ENCODE measurements at regions not wholly inside any gene's neighbourhood (a gene's known extent, or its start where the extent isn't known, plus 50 kb on each side); places are given as distances from the start of the nearest gene placed in this dataset.
"Not testable (repeated sequence)": the region's sequence is repeated elsewhere in the genome, so short reads cannot be mapped to it uniquely, and the experiment has no call there.

DNA sequence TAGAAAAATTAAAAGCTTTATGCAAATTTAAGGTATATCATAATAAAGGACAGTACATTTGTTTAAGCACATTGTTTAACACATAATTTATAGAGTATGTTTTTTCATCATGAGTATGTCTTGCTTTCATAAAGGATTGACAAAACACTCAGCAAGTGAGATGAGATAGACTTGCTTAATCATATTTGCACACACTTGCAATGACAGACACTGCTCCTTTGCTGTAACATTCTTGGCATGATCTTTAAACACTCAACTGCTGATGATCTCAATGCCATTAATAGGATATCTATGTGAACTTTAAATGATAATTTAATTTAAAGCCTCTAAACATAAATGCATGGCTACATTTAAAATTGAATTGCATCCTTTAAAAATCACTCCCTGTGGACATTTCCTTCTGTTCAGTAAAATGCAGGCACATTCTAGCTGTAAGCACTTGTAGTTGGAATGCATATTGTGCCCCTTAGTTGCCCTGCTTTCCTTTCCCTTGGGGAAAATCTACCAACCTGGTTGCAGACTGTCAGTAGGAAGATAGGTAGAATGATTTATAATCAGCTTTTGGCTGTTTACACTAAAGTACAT lies 979.0 kb downstream of the TMTC2 start:
- FAIRE-seq (no peak), DNase-seq (ENCODE audit: insufficient read length, low spot score) (no peak)

DNA sequence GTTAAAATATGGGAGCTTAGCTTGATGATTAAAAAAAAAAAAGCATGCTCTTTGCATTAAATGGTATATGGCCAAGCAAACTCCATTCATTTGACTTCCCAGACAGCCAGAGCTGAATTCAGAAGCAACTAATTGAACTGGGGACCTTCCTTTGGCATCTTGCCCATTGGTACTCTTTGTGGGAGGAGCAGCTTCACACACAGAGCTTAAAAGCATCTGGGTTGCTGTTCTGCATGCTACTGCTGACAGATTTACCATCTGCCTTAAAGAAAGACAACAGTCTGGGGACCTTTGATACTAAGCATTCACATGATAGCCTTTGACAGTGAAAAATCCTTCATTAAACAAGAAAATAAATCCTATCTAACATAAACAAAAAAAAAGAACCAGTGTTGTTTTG lies 977.9 kb downstream of the TMTC2 start:
- FAIRE-seq (no peak), DNase-seq (ENCODE audit: insufficient read length, low spot score) (no peak)

DNA sequence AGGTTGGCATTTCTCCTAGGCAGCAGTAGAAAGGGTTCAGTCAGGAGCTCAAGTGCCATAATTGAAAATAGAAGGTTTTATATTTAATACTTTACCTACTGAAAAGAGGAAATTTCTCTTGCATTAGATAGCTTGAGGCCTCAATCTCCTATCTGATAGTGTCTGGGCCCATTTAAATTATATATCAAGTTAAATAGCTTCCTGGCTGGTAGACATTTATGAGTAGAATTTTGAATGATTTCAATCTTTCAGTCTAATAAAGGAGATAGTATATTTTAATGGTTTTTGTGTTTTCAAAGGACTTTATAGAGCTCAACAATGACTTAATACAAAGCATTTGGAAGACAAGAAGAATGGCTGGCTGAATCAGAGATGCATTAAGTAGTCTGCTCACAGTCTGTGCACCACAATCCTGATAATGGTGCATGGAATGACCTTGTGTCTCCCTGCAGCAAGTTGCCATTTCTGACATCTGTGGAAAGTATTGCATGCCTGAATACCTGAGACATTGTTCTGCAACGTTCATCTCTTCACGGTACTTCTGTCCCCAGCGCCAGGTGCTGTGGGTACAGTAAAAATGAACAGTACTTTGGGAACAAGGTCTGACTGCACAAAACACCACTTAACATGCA lies 974.1 kb downstream of the TMTC2 start:
- DNase-seq (ENCODE audit: insufficient read length, low spot score) (no peak), FAIRE-seq (no peak)

DNA sequence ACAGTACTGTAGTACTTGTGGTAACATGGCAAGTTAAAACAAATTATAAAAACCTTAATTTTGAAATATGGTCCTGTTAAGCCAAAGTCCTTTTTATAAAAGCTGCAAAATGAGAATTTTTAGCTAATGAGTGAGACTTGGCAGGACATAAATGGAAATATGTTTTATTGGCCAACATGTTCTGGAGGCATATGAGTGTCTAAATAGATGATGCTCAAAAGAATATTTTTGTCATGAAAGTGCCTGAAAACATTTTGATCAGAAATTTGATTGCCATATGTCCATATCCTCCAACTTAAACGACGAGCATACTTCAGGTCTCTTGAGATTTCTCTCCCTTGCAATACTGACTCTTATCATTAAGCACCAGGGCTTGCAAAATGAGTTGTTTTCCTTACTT lies 972.6 kb downstream of the TMTC2 start:
- FAIRE-seq (no peak), DNase-seq (ENCODE audit: insufficient read length, low spot score) (no peak)

DNA sequence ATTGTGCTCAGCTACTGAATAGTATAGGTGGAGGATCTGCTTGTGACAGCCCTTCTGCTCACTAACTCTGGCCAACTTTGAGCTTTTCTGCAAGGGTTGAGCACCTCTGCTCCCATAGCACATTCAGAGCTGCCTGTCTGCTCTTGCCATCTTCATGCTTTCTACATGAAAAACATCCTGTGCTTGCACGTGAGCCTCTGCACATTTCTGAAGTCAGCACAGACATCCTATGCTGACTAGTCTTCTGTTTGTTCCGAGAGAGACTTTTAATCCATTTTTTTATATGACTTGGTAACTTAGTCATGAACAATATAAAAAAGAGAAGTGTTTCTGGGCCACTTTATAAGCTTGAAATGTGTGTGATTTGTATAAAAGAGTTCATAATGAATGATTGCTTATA lies 969.3 kb downstream of the TMTC2 start:
- DNase-seq (ENCODE audit: insufficient read length, low spot score) (no peak), FAIRE-seq (no peak)

DNA sequence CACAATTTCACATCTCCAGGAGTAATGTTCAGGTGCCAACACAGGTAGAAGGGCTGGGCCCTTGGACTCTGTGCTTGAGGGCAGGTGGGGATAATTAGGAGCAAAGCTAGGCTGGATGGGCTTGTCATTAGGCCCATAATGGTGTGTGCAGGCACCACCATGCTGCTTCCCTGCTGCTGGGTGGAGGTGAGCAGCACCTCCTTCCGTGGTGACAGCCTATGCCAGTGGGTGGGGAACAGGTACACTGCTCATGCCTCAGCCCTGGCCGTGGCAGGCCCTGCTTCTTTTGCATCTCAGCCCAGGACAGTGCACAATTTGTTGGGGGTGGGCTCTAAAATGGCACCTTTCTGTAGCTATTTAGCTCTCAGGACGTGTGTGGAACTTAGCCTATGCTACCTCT lies 955.5 kb downstream of the TMTC2 start:
- no peak for DNase-seq (ENCODE audit: insufficient read length, low spot score)
- FAIRE-seq: no peak

DNA sequence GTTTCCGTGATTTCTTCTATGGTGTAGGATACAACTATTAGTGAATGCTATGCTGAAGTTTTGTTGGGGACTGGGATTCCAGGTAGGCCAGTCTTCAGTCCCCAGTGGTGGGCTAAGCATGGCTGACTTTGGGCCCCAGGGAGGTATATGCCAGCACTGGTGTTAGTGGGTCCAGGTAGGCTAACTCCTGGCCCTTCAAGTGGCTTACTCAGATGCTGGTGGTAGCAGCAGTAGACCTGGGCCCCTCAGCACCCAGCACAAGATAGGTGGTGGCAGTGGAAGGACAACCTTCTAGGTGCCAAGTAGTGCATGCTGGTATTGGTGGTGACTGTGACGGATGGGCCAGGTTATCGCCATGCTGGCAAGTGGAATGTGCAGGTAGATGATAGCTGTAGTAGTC lies 955.1 kb downstream of the TMTC2 start:
- FAIRE-seq (no peak), DNase-seq (ENCODE audit: insufficient read length, low spot score) (no peak)

DNA sequence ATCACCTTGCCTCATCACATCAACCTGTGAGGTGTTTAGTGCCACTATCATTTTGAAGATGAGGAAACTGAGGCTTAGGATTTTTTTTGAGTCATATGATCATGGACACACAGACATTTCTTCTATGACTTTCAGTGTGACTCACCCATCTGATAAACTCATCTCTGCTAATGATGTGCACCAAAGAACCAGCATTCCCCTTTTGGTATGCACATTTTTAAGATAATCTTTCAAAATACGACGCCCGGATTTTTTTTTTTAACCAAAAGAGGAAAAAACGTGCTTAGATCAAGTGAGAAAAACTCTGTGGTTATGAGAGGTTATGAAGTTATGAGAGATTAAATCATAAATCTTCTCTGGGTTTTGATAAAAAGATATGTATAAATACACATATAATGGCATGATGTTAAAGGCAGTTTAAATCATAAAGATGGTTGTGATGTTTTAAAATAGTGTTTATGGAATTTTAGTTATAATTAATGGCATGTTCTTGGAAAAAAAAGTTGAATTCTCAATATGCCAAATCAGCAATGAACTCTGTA lies 948.1 kb downstream of the TMTC2 start:
- no peak for FAIRE-seq

DNA sequence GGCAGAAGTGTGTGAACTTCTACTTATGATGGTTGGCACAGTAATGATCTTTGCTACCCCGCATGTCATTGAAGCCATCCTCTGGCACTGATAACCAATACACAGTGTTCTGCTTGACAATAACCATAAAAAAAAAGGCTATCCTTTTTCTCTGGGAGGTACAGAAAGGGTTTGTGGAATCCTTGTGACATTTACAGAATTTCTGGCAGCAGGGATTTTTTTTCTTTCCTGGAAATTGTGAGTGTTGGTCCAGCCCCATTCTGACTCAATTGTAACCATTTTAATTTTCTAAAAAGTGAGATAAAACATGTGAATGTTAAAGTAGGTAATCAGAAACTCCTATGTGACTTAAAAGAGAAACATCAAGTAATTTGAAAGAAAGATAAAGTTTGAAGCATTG lies 943.8 kb downstream of the TMTC2 start:
- FAIRE-seq: no peak

More for the DNA sequence above, 948.1 kb downstream of the TMTC2 start:
- no peak for DNase-seq (ENCODE audit: insufficient read length, low spot score)

DNA sequence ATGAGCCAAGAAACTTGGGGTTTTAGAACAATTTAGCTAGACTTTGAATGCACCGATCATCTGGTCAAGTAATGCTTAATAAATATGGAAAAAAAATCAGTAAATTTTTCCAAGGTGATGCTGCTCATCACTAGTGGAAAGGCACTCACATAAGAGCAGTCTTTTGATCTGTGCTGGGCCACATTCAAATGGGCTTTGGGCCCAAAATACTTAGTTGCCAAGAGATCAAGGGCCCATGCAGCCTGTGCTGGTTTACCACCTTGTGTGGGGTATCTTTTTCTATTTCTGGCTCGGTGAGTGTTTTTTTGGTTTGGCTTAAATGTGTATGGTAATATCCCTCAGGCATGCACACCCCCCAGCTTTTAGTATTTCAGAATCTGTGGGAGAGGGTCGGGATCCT lies 943.2 kb downstream of the TMTC2 start:
- FAIRE-seq: no peak
- no peak for DNase-seq (ENCODE audit: insufficient read length, low spot score)

More for the DNA sequence above, 943.8 kb downstream of the TMTC2 start:
- DNase-seq (ENCODE audit: insufficient read length, low spot score): no peak

DNA sequence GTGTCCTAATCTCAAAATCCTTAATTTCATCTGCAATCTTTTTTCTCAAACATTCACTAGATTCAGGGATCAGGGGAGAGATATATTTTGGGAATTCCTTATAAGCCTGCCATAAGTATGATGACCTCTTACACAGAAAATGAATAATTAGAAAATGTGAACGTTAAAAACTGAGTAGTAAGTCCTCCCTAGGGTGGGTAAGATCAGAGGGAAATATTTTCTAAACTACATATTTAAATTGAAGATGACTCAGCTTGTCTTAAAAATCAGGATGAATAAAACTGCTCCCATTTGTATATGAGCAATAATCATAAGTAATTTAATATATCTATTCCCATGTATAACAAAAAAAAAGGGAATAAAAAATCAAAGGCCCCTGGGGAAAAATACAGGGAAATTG lies 935.5 kb downstream of the TMTC2 start:
- no peak for FAIRE-seq

DNA sequence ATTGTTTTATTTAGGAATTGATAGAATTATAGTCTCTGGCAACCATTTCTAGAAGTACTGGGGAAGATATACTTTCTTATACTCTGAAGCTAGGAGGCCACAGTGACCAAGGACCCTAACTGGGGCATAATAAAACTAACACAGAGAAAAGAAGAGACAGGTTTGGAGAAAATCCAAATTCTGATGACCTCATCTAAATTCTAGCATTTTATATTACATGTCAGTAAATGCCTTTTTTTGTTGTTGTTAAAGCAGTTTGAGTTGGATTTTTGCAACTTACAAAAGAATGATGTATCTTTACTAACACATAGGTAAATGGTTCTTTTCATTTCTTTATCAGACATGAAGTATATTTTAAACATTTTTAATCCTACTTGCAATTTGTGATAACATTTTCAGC lies 933.3 kb downstream of the TMTC2 start:
- DNase-seq (ENCODE audit: insufficient read length, low spot score): no peak
- no peak for FAIRE-seq

More for the DNA sequence above, 935.5 kb downstream of the TMTC2 start:
- no peak for DNase-seq (ENCODE audit: insufficient read length, low spot score)

DNA sequence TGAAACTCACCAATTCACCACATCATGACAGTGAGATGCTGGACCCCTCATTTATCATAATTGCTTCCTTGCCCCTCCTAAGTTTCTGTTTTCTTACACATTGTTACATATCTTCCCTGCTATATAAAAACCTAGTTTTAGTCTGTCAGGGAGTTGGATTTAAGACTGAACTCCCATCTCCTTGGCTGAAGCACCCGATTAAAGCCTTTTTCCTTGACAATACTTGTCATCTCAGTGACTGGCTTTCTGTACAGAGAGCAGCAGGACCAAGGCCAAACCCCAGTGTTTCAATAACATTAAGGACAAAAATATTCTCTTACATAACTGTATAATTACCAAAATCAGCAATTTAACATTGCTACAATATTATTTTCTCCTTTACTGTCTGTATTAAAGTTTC lies 928.4 kb downstream of the TMTC2 start:
- no peak for FAIRE-seq
- DNase-seq (ENCODE audit: insufficient read length, low spot score): no peak

DNA sequence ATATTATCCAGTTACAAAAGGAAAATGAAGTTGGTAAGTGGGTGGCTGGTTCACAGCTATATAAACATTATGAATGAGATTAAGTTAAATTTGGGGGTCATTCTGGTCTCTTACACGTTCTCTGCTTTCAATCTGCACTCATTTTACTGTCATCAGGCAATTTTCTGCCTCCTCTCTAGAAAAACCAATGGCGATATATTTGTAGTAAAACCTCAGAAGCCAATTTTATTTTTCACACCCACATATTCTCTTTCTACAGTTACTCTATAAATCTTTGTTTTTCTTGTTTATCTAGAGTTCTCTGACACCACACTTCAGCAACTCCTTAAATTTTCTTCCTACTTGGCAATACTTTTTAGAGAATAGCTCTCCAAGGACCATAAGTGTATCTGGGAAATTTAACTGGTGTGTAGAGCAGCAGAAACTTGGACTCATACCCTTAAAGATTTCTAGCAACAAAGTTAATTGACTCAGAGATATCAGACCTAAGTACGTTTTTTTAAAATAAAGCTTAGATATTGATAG lies 926.9 kb downstream of the TMTC2 start:
- no peak for FAIRE-seq
- no peak for DNase-seq (ENCODE audit: insufficient read length, low spot score)

DNA sequence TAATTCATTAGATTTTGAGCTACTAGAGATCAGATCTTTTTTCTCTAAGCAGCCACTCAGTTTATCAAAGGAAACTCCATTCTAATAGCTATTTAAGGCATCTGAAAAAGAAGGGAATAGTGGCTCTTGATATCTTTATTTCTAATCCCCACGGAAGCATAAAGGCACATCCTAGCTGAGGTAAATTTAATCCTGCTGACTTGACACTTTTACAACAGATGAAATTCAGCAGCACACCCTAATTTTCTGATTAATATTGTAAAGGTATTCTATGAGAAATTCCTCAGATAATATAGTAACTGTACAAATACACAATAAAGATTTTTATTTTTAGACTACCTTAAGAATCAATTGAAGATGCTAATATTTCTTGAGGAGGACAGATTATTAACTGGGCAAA lies 916.4 kb downstream of the TMTC2 start:
- no peak for DNase-seq (ENCODE audit: insufficient read length, low spot score)
- FAIRE-seq: no peak

DNA sequence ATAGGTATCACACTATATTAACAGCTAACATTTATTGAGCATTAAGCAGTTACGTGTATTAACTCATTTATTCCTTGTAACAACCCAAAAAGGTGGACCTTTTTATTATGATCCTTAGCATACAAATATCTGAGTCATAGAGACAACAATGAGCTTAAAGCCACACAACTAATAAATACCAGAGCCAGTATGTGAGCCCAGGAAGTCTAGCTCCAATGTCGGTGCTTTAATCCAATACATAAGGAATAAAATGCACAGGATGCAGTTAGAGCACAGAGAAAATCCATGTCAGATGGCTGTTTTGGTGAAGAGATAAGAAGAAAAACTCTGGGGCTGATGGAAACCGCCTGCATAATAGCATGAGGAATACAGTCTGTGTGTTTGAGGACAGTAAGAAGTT lies 888.6 kb downstream of the TMTC2 start:
- no peak for DNase-seq (ENCODE audit: insufficient read length, low spot score)
- FAIRE-seq: no peak

DNA sequence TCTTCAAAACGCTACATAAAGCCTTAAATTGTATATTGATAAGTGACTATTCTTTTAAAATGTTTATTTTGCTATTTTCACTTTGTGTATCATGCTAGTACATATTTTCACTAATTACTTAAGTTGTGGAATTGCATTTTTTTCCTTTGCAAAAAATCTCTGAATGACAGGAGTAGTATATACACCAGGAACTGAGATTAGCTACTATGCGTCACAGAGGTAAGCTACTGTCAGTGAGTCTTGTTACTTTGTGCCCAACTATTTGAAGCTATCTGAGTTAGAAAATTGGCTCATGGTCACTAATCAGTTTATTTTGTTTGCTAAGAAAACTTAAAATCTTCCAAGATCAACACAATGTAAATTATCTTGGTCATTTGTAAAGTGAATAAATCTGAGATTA lies 887.4 kb downstream of the TMTC2 start:
- no peak for FAIRE-seq
- no peak for DNase-seq (ENCODE audit: insufficient read length, low spot score)

DNA sequence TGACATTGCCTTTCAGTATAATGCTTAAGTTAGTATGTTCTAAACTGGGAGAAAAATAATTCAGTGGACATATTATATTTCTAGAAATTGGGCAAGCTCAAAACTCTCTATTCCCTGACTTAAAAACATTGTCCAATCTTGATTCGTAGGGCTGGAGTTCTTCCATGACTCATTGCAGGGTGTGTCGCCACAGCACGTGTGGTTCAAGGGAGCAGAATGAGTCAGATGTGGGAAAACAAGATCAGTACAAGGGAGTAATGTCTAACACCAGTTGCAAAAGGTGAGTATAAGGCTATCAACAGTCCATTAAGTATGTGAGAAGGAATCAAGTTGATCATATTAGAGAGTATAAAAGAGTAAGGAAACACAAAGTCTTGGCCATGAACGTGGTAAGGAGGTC lies 887.0 kb downstream of the TMTC2 start:
- DNase-seq (ENCODE audit: insufficient read length, low spot score) (no peak), FAIRE-seq (no peak)

DNA sequence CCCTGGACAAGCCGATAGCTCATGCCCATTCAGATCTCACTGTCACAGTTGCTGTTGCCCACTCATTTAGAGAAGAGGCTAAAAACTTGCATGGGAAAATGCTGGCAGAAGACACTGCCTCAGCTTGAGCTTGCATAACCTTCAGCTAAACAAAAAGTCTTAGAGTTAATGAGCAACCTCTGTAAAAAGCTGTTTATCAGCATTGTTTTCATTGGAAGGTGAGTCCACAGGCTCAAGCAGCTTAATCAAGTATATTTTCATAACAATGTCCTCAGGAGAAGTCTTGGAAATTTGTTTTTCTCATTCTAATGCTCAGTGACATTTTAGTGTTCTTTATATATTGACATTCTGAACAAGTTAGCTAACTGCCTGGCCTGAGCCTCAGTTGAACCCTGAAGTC lies 872.9 kb downstream of the TMTC2 start:
- DNase-seq (ENCODE audit: insufficient read length, low spot score) (no peak), FAIRE-seq (no peak)

DNA sequence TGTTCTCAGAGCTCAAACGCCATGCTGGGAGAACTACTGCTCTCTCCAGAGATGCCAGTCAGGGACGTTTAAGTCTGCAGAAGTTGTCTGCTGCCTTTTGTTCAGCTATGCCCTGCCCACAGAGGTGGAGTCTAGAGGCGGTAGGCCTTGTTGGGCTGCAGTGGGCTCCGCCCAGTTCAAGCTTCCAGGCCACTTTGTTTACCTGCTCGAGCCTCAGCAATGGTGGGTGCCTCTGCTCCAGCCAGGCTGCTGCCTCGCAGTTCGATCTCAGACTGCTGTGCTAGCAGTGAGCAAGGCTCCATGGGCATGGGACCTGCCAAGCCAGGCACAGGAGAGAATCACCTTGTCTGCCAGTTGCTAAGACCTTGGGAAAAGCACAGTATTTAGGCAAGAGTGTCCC lies 869.3 kb downstream of the TMTC2 start:
- not testable (repeated sequence) for FAIRE-seq; DNase-seq (ENCODE audit: insufficient read length, low spot score)

DNA sequence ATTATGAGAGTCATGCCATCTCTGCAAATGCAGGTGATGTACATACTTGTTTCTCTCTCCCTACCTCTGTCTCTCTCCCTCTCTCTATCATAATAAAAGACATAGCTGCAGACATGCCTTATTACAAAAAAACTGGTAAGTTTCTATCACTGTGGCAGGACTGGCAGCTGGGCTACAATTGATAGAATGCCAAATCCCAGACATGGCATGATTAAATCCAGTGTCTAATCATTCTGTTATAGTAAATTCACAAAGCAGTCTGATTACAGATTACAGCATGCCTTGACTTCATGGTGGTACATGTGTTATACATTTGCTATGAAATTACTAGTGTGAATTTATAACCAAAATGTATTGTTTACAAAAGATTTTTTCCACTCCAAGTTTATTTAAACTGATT lies 854.7 kb downstream of the TMTC2 start:
- DNase-seq (ENCODE audit: insufficient read length, low spot score) (no peak), FAIRE-seq (no peak)

DNA sequence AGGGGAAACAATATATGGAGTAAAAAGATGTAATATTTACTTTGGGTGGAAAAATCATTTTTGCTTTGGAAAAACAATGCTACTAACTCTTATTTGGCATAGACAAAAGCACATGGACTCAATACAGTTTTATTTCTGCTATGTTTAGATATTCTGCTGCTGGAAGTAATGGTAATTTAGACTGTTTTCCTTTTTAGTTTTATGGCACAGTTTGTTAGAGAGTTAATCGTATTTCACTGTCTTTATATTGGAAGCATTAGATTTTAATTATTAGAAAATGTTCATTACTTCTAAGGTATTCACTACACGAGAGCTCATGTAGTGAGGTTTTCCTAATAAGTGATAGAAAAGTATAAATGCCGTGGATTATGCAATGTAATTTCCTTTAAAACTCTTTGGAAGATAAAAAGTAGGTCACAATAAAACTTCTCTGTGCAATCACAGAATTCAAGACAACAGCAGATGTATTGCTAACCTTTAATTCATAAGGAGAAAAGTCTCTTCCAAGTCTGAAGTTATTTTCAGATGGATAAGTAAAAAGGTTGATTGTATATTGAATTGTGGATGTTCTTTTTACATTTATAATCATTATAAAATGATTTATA lies 851.8 kb downstream of the TMTC2 start:
- no peak for DNase-seq (ENCODE audit: insufficient read length, low spot score)
- no peak for FAIRE-seq
